HG02885 (cell line): ENCODE measurements at regions not wholly inside any gene's neighbourhood (a gene's known extent, or its start where the extent isn't known, plus 50 kb on each side); places are given as distances from the start of the nearest gene placed in this dataset.
"Not testable (repeated sequence)": the region's sequence is repeated elsewhere in the genome, so short reads cannot be mapped to it uniquely, and the experiment has no call there.

Source experiments
- ATAC-seq: cut with Tn5 transposase; IDR thresholded peaks from one replicate; pipeline ENCODE4 v1.9.1; 2021; ENCODE audit warnings: mild to moderate bottlenecking; ENCODE audit not compliant: unreplicated experiment, poor library complexity

- no peak for ATAC-seq
Observed at GRCh38 chr12:22808860-22809259, 183.9 kb downstream of the ETNK1 start.

GRCh38 chr12:22810036-22810435, 185.1 kb downstream of the ETNK1 start:
- no peak for ATAC-seq

- no peak for ATAC-seq
Observed at GRCh38 chr12:22812531-22812930, 187.6 kb downstream of the ETNK1 start.

GRCh38 chr12:22821985-22822384, 197.0 kb downstream of the ETNK1 start:
- ATAC-seq, result no peak

- no peak for ATAC-seq
Observed at GRCh38 chr12:22826026-22826425, 201.1 kb downstream of the ETNK1 start.

- not testable (repeated sequence) for ATAC-seq
Observed at GRCh38 chr12:22826446-22826981, 201.5 kb downstream of the ETNK1 start.

- ATAC-seq, result peak; percentile 80
Observed at GRCh38 chr12:22828066-22828465, 203.1 kb downstream of the ETNK1 start.

- no peak for ATAC-seq
Observed at GRCh38 chr12:22835431-22835830, 210.5 kb downstream of the ETNK1 start.

- no peak for ATAC-seq
Observed at GRCh38 chr12:22850185-22850584, 225.2 kb downstream of the ETNK1 start.

GRCh38 chr12:22851532-22851931, 226.6 kb downstream of the ETNK1 start:
- no peak for ATAC-seq

- no peak for ATAC-seq
Observed at GRCh38 chr12:22855456-22855855, 230.5 kb downstream of the ETNK1 start.

- peak; percentile 56 for ATAC-seq
Observed at GRCh38 chr12:22856178-22856577, 231.2 kb downstream of the ETNK1 start.

GRCh38 chr12:22858849-22859570, 234.0 kb downstream of the ETNK1 start:
- ATAC-seq, result no peak

GRCh38 chr12:22860926-22861325, 236.0 kb downstream of the ETNK1 start:
- no peak for ATAC-seq

- no peak for ATAC-seq
Observed at GRCh38 chr12:22865822-22866221, 240.9 kb downstream of the ETNK1 start.

GRCh38 chr12:22866406-22866805, 241.4 kb downstream of the ETNK1 start:
- no peak for ATAC-seq

- no peak for ATAC-seq
Observed at GRCh38 chr12:22874151-22874550, 249.2 kb downstream of the ETNK1 start.

GRCh38 chr12:22876262-22876661, 251.3 kb downstream of the ETNK1 start:
- ATAC-seq, result no peak

GRCh38 chr12:22879203-22879602, 254.2 kb downstream of the ETNK1 start:
- ATAC-seq, result no peak

- ATAC-seq, result no peak
Observed at GRCh38 chr12:22880331-22880730, 255.4 kb downstream of the ETNK1 start.

- ATAC-seq, result no peak
Observed at GRCh38 chr12:22880807-22881206, 255.8 kb downstream of the ETNK1 start.

- no peak for ATAC-seq
Observed at GRCh38 chr12:22881878-22882385, 257.0 kb downstream of the ETNK1 start.
